ENCODE measurements at regions not wholly inside any gene's neighbourhood (a gene's known extent, or its start where the extent isn't known, plus 50 kb on each side); places are given as distances from the start of the nearest gene placed in this dataset.

GRCh38 chr10:4506095-4506494 lies 319.9 kb upstream of the AKR1E2 start:
- Histone ChIP-seq H3K27me3 (ENCODE audit: control insufficient read depth in 4 of 4, insufficient read depth in 4 of 4, low read length in 3 of 4) (no peaks in the 10 kb centered on the region), H3K4me1 (ENCODE audit: control insufficient read depth in 4 of 4, insufficient read depth in 4 of 4, low read length in 3 of 4) (no peaks in the 10 kb centered on the region), H3K9me3 (ENCODE audit: control insufficient read depth in 4 of 4, low read length in 3 of 4) (no peaks in the 10 kb centered on the region), H3K36me3 (ENCODE audit: control insufficient read depth in 4 of 4, insufficient read depth in 3 of 4, low read depth in 1 of 4, low read length in 3 of 4) (no peaks in the 10 kb centered on the region), H3K4me3 (ENCODE audit: low read depth in 1 of 3, low read length in 3 of 3) (no peak overlapping the region), H3K27ac (ENCODE audit: low read depth in 1 of 2, low read length in 2 of 2) (no peak overlapping the region), H3K9ac (ENCODE audit: low read depth in 1 of 2, low read length in 2 of 2) (no peak overlapping the region)
- DNase-seq (ENCODE audit: low spot score) = no peak
- TF ChIP-seq HNF4A (conservative IDR thresholded peaks at IDR 0.05) (no peak), GABPA (IDR thresholded peaks at IDR 0.05 in 1 of 2, conservative IDR thresholded peaks at IDR 0.05 in 1 of 2) (no peak), EGR1 (IDR thresholded peaks at IDR 0.05; ENCODE audit: low read depth in 2 of 2) (no peak), FOXA2 (IDR thresholded peaks at IDR 0.05) (no peak), NR2F2 (IDR thresholded peaks at IDR 0.05) (no peak), RXRA (IDR thresholded peaks at IDR 0.05) (no peak), JUND (IDR thresholded peaks at IDR 0.05) (no peak), YY1 (IDR thresholded peaks at IDR 0.05) (no peak), ZBTB33 (IDR thresholded peaks at IDR 0.05) (no peak), HNF4G (IDR thresholded peaks at IDR 0.05) (no peak), REST (IDR thresholded peaks at IDR 0.05) (no peak), TAF1 (conservative IDR thresholded peaks at IDR 0.05) (no peak), SP1 (IDR thresholded peaks at IDR 0.05) (no peak), FOXA1 (IDR thresholded peaks at IDR 0.05) (no peak), CTCF (IDR thresholded peaks at IDR 0.05; ENCODE audit: low read depth, low read length, missing input control) (no peak), RAD21 (IDR thresholded peaks at IDR 0.05) (no peak)
- TF ChIP-seq, protein P1, sequence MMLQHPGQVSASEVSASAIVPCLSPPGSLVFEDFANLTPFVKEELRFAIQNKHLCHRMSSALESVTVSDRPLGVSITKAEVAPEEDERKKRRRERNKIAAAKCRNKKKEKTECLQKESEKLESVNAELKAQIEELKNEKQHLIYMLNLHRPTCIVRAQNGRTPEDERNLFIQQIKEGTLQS (IDR thresholded peaks at IDR 0.05) = no peak
- TF ChIP-seq, protein P2, sequence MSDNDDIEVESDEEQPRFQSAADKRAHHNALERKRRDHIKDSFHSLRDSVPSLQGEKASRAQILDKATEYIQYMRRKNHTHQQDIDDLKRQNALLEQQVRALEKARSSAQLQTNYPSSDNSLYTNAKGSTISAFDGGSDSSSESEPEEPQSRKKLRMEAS (IDR thresholded peaks at IDR 0.05) = no peak
- WGBS = 91% methylated on average over 2 of the region's 2 CpGs

Data from liver (tissue), 8 donors.